Loucy (cell line): ENCODE measurements at regions not wholly inside any gene's neighbourhood (a gene's known extent, or its start where the extent isn't known, plus 50 kb on each side); places are given as distances from the start of the nearest gene placed in this dataset.

ENCODE experiments used
- EZH2phosphoT487 ChIP-seq: fragments of 200-600 bp; IDR thresholded peaks from 2 replicates; pipeline ENCODE4 v1.6.1; 2018; ENCODE audit warnings: antibody characterized with exemption, mild to moderate bottlenecking, moderate library complexity, borderline replicate concordance
- TF ChIP-seq, protein P1 (sequence below): fragments of 200-600 bp; sonication (generic); conservative IDR thresholded peaks from 2 replicates; pipeline ENCODE4 v1.5.1; 2014; ENCODE audit warnings: mild to moderate bottlenecking, antibody characterized with exemption, low read length

DNA sequence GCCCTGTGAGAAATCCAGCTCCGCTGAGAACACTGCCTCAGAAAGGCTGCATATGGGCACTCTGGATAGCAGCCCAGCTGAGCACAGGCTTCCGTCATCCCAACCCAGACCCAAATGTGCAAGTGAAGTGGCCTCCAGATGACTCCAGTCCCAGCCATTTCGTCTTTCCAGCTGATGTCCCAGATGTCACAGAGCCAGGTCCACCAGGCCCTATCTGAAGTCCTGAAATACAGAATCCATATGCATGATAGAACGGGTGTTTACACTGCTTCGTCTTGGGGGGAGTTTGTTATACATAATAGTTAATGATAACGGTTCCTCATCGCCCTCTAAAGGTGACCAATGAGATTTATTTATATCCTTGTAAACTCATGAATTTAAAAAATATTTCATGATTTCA is 72.6 kb upstream of the TRIM2 start:
- TF ChIP-seq, protein P1, sequence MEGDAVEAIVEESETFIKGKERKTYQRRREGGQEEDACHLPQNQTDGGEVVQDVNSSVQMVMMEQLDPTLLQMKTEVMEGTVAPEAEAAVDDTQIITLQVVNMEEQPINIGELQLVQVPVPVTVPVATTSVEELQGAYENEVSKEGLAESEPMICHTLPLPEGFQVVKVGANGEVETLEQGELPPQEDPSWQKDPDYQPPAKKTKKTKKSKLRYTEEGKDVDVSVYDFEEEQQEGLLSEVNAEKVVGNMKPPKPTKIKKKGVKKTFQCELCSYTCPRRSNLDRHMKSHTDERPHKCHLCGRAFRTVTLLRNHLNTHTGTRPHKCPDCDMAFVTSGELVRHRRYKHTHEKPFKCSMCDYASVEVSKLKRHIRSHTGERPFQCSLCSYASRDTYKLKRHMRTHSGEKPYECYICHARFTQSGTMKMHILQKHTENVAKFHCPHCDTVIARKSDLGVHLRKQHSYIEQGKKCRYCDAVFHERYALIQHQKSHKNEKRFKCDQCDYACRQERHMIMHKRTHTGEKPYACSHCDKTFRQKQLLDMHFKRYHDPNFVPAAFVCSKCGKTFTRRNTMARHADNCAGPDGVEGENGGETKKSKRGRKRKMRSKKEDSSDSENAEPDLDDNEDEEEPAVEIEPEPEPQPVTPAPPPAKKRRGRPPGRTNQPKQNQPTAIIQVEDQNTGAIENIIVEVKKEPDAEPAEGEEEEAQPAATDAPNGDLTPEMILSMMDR: peak; percentile 60
- TF ChIP-seq EZH2phosphoT487: no peak
